GM12872 (cell line): ENCODE measurements at regions not wholly inside any gene's neighbourhood (a gene's known extent, or its start where the extent isn't known, plus 50 kb on each side); places are given as distances from the start of the nearest gene placed in this dataset.
A peak's percentile ranks its signal among the peaks of the same experiment; 100 is the strongest.

Experiments
- CTCF ChIP-seq: IDR thresholded peaks from 3 replicates; pipeline ENCODE4 v1.5.1; 2011; ENCODE audit warnings: low read depth, mild to moderate bottlenecking, low read length, moderate library complexity; ENCODE audit not compliant: insufficient read depth

DNA sequence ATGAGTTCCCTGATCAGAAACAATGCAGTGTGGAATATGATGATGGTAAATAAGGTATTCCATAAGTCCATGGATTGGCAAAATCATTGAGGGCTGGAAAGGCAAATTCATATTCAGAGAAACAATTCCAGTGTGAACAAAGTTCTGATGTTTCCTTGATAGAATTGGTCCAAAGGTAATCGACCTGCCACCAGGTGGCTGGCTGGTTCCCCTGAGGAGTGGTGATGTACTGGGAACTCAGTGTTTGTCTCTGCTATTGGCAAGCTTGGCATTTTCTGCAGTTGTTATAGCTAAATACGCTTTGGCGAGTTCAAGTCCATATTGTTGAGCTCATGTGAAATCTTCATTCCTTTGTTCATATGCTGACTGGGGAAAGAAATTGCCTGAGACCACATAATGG, 165.5 kb upstream of the PTGFR start:
- no peak for TF ChIP-seq CTCF

- no peak for TF ChIP-seq CTCF
Measured at GRCh38 chr1:78329475-78329874, 161.3 kb upstream of the PTGFR start.

GRCh38 chr1:78331799-78332198, 159.0 kb upstream of the PTGFR start:
- TF ChIP-seq CTCF = no peak

GRCh38 chr1:78333502-78333901, 157.3 kb upstream of the PTGFR start:
- peak; percentile 80 for TF ChIP-seq CTCF

GRCh38 chr1:78334114-78334513, 156.7 kb upstream of the PTGFR start:
- TF ChIP-seq CTCF = no peak

GRCh38 chr1:78334952-78335351, 155.8 kb upstream of the PTGFR start:
- no peak for TF ChIP-seq CTCF

DNA sequence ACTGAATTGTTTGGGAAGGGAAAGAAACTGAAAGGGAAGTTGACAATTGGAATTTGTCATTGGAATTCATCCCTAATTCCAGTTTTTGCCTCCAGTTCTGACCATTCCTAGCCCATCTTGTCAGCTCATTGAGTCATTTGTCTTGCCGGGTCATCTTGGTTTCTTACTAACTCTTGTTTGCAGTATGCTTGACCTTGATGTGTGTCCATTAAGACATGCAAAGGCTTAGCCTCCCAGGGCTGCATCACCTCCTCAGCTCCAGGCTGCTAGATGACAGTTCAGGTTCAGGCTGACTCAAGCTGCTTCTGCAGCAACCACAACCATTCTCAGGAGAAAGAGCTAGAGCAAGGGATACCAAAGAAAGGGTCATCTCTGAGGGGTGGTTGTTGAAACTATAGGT, 151.3 kb upstream of the PTGFR start:
- TF ChIP-seq CTCF = no peak

GRCh38 chr1:78340006-78340405, 150.8 kb upstream of the PTGFR start:
- TF ChIP-seq CTCF = no peak
